Stimulated activated CD8-positive, alpha-beta memory T cell treated with anti-CD3 and anti-CD28 coated beads, Interleukin-15, amount 100 ng/mL, for 4 hours (primary cell): ENCODE measurements at regions not wholly inside any gene's neighbourhood (a gene's known extent, or its start where the extent isn't known, plus 50 kb on each side); places are given as distances from the start of the nearest gene placed in this dataset.

Experiments used
- DNase-seq, 2 donors: peaks; one replicate each; pipeline ENCODE4 v3.0.0-alpha.2; 2020; ENCODE audit warnings: low read depth in 2 of 2

DNA sequence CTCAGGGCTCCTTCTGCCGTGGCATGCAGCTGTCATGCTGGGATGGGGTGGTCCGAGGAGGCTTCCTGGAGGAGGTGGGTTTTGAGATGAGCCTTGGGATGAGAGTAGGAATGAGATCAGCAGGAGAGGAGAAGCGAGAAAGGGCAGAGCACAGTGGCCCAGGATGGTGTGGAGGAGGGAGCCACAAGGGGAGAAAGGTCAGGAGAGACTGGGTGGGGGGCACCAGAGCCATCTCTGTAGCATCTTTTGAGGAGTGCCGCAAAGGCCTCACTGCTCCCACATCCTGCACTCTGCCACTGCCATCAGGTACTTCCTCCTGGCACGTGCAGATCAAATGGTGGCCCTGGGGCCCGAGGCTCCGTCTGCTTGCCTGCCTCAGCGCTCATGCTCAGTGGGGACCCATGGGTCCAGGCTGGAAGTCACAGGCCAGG is 150.2 kb downstream of the MACROH2A1 start:
- DNase-seq, result no peak

DNA sequence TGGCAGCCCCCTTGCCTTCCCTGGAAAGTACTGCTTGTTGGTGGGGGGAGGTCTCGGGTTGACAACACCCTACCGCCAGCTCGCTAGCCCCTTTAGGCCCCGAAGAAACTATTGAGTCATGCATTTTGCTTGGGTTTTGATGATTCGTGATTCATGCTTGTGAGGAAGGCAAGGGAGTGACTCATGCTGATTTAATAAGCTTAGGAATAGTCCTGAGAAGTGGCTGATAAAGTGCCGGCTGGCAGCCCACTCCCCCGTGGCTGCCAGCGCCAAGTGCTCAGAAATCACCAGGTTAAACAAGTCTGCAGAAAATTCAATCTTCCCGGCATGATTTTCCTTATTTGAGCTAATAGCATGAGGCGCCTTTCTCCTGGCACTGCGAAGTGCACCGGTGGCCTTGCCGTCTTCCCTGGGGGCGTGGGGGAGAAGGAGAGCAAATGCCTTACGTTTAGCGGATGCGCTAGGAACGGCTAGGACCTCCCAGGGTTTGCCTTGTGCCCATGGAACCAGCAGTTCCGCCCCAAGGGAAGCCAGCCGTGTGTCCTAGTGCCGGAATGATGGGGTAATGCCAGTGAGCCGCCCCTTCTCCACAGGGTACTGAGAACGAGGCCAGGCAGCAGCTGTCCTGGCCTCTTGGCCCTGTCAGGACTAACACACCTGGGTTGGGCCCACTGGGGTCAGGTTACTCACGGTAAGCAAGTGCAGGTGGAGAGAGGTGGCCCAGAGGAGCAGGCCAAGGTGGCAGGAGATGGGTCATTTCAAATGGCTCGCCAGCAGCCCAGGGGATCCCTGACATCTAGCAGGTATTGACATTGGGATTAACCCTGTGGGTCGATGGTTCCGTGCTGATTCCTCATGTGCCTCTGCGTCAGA is 151.9 kb downstream of the MACROH2A1 start:
- DNase-seq, result no peak

DNA sequence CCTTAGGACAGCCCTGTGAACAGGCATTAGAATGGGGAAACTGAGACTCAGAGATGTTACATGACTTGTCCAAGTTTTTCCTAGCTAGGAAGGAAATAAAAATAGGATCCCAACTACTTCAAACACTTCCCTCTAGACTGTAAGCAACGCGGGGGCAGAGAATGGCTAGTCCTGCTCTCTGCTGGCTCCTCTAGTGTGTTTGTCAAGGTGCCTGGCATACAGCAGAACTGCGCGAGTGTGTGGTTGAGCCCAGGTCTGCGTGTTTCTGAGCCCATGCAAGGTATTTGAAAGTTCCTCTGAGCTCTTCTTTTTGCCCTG is 152.5 kb downstream of the MACROH2A1 start:
- DNase-seq, result no peak

DNA sequence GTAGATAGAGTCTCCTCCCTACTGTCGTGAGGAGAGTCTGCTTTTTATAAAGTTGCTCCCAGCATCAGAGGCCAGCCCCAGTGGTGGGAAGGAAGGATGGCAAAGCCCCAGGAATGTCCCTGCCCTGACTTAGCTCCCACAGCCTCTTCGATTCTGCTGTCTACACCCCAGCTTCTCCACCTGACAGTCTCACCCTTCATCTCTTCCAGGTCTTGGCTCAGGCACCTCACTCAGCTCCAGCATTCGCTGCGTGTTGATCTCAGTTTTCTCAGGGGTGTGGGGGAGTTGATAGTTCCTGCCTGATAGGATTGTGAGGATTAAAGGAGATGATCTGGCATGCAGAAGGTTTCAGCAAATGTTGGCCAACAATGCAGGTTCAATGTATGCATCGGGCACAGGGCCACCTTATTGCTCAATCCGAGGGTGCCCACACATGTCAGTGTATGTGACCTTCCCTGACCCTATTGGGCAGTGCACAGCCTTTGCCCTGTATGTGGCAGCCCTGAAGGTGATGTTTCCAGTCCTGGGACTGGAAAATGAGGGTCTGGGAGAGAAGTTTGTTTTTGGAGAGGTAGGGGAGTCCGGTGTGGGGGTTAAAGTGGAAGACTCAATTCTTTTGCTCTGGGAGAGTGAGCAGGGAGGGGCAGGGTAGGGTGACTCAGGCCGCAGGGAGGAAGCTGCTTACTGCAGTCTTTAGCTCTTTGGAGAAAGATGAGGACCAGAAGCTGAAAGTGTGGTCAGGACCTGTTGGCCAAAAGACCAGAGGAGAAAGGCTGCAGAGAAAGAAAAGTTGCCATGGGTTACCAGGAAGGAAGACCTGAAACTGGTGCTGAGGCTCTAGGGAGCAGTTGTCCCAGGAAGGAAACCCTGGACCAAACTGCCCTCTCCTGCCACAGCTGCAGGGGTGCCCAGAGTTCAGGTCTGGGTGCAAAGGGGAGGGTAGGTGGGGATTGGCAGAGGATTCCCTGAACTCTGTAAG is 153.2 kb downstream of the MACROH2A1 start:
- no peak for DNase-seq

DNA sequence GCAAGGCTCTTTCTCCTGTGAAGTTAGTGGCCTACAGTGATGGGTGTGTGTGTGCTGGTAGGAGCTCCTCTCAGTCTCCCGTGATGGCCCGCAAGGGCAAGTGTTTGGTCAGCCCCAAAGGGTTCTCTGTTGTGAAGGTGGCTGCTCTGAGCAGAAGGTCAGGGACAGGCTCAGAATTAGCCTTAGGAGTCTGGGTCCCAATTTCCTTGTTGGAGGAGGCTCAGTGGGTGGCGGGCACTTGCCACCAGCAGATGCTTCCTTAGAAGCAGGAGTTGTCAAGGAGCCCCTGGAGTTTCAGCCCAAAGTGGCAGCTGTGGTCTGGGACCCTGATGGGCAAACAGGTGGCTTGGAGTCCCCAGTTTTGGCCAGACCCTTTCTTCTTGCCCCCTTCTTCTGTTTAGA is 154.4 kb downstream of the MACROH2A1 start:
- DNase-seq, result no peak

DNA sequence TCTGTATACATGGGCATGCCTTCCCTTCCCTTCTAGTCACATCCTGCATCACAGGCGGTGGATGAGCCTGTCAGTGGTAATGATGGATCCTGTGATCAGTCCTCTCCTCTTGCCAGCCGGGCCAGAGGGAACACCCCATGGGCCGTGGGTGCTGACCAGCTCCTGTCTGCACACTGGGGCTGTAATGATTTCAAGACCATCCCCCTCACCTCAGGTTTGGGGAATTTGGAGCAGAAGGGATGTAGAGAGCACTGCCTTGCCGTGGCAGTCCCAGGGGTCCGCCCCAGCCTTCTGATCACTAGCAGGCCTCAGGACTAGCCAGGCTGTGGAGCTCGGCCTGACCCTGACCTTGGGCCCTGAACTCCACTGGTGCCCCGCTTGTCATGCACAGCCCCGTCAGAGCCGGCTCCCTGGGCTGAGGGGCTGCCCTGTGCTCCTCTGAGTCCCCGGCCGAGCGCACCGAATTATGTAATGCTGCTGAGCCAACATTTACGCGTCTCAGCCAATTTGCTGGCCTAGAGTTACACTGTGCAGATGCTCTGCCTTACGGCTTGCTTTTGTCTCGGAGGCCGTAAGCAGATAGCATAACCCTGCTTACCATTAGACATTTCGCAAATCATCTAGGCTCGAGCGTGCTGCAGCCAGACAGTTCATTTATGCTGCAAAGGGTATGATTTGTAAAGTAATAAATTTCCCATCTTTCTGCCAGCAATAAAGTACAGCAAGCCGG is 155.3 kb downstream of the MACROH2A1 start:
- no peak for DNase-seq

DNA sequence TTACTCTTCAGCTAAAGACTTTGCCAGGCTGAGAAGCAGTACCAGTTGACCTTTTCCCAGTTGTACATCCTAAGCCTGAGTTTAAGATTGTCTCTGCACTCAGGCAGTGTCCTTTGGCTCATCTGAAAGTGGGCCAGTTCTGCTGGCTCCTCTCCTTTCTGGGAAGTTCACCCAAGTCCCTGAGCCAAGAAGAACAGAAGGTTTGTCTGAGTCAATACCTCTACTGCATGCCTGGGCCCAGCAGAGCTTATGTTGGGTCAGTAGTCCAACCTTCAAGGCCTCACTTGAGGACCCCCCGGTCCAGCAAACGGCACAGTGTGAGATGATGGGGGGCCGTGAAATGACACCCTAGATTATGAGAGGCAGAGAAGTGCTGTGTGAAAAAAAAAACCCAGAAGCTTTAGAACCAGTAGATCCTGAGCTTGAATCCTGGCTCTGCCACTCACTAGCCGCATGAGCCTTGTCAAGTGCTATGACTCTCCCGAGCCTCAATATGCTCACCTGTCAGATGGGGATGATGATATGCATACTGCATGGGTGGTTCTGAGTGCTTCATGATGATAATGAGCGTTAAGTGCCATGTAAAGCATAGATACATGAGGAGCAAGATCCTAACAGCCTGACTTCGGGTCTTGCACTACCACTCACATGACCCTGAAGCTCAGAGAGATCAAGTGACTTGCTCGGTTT is 156.0 kb downstream of the MACROH2A1 start:
- no peak for DNase-seq

DNA sequence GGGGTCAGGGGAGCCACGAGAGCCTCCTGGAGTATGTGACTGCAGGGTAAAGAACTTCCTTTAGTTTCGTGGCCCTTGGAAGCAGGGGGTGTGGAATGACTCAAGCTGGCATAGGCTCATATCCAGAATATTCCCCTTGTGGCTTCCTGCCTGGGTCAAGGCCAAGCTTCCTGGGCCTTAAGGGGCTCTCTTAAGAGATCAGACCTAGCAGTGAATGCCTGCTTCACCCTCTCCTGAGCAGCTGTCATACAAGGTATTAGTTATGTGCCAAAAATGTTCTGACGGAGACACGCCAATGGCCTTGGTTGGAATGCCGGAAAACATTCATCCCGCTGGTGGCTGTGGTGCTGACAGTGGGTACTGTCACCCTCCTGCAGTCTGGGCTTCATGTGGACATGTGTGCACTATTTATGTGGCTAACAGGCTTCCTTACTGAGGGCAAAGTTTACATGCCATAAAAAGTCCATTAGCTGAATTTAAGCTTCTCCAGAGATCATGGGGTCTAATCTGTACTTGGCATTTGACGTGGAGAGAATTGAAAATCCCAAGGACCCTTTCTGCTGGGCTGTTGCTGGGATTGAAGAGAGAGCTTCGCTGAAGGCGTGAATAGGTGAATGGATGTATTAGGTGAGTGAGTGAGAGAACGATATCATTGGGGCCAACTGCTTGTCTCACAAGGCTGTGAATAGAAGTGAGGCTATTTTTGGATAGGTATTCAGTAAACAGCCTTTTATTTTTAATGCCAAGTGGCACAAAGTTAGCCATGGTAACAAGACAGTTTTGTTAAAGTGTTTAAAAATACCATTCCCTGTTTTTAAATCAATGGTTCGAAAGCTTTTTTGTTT is 156.8 kb downstream of the MACROH2A1 start:
- no peak for DNase-seq

DNA sequence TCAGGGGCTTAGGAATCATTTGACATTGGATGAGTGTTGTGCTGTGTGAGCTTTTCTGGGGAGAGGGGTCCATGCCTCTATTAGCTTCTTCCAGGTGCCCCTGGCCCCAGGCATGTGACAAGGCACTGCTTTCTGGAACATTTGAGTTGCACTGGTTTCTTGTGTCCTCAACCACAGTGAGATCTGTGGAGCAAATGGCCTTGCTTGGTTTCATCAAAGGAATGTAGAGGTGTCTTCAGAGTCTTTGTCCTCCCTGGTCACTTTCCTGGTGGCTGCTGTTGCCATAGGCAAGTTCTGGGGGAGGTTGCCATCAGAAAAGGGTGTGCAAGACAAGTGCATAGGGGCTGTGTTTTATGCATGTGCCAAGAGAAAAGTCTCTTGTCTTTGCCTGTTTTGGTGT is 157.5 kb downstream of the MACROH2A1 start:
- no peak for DNase-seq

DNA sequence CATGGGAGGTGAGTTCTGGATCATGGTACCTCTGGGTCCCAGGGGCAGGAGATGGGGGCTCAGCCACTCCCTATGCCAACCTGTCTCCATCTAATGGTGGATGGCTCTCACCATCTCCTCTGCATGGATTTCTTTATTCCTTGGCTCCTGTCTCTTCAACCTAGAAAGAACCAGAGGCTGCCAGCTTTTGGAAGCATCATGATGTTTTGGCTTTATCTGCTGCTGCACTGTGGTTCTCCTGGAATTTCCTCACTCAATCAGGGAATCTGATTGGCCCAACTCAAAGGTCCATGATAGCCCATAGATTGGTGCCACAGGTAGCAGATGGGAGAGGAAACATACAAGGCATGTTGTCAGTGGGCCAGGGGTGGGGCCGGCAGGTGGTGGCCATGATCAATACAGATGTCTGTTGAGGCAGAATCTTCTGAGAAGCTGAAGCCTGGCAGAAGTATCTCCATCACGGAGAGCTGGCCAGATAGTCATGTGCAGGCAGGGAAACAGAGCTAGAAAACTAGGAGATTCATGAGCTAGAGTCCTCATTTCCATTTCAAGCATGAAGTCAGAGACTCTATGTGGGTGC is 158.2 kb downstream of the MACROH2A1 start:
- no peak for DNase-seq

DNA sequence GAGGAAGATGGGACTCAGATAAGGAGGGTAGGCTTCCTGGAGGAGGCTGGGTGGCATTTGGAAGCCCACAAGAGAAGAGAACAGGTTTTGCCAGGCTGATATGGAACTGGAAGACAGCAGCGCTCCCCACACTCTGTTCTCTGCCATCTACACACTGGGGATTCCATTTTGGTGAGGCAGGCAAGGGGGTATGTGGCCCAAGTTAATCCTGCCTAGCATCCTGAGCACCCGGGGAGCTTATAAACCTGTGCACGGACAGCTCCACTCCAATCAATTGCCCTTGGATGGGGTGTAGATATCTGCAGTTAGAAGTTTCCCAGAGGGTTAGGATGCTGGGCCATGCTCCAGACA is 158.8 kb downstream of the MACROH2A1 start:
- no peak for DNase-seq

DNA sequence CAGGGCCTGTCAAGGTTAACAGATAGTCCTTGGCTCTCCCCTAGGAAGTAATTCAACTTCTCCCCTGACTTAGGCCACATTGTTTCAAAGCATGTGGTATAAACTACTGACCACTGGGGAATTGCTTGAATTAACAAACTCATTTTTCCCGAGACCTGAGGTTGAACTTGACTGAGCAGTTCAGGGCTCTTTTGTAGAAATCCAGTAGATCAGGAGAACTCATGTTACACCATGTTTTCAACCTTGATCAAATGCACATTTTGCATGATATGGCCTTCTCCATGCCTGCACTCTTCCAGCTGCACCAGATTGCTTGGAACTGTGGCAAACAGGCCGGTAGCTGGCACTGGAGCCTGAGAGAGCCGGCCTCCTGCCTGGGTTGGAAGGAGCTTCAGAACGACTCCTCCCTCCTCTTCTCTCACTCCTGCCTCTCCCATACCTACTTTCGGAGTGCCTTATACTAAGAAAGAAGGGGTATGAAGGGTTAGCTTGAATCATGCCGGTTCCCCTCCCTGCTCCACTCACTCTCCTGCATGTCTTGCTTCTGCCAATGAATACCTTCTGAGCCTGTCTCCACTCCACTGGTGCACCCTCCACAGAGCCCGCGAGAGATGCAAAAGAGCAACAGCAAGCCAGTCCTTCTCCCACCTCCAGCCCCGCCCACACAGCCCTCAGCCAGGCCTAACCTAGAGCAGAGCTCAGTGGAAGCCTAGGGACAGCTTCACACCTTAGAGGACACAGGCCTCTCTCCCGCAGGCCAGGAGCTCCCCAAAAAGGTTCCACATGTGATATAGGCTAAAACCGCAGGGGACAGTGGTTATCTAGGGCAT is 159.4 kb downstream of the MACROH2A1 start:
- no peak for DNase-seq

DNA sequence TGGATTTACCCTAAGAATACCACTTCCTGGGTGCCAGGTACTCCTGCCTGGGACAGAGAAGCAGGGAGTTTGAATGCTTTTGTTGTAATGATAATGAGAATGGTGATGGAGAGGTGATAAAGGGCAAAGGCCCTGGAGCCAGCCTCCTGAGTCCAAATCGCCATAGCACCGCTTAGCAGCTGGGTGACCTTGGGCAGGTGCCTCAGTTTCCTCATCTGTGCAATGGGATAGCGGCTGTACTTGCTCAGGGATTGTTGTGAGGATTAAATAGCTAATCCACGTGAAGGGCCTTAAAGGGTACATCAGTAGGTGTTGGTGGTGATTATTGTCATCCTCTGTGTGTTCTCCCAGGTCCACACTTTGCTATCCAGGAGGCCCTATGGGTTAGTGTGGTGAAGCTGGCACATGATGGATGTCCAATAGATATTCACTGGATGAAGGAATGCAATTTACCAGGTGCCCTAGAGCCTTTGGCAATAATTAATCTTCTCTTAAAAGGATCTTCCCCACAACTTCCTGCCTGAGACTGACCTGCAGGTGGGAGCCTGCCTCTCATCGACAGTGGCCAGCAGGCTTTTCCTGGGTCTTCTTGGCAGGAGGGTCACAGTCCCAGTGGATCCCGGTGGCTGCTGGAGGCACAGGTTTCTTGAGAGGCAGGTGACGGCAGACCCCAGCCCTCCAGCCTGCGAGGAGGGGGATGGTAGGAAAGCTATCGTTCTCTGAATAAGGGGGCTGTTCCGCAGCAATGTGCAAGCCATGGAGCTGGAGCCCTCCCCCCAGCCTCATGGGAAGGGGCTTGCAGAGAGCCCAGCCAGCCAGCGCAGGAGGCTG is 160.2 kb downstream of the MACROH2A1 start:
- DNase-seq, result no peak

DNA sequence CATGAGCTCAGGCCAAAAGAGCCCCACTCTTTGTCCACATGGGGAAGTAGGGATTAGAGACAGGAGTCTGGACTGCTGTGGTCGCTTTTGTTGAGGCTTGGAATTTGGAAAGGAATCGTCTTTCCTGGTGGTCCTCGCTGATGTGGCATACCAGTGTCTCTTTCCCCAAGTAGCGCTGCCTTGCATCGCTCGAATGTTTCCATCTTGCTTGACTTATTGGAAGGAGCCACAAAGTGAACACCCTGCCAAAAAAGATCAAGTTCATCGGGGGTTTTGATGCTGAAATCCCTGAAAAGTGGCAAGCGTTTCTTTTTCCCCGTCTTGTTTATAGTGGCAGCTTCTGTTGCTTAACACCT is 161.3 kb downstream of the MACROH2A1 start:
- DNase-seq, result no peak

DNA sequence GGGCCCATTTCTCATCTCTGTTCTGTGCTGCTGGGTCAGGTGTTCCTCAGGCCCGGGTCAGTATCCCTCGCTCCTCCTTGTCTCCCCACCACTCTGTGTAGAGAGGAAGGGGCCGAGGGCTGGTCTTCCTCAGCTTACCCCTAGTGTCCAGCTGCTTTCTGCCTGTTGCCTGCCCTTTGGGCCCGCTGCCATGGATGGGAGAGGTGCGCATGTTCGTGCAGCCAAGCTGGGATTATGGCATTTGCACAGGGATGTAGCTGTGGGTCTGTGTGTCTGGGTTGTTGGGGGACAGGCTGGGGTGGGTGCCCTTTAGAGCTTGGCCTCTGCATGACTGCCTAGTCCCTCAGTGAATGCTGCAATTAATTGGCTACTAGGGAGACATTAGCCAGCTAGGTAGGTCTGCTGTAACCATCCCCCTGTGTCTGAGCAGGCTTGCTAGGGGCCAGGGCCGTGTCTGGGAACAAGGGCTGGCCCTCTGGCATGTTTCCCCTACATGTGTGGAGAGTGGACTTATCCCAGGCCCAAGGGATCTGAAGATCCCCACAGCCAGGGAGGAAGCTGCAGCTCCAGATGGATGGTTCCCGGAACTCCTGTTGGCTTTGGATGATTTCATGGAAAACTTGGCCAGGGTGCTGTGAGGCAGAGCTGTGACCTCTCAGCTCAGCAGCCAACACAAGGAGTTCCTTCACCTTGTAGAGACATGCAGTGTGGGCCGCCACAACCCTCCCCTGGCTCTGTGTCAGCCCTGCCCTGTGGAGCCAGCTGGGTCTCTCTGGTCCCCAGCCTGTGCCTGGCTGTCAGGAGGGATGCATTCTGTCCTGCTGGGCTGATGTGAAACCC is 161.9 kb downstream of the MACROH2A1 start:
- no peak for DNase-seq

DNA sequence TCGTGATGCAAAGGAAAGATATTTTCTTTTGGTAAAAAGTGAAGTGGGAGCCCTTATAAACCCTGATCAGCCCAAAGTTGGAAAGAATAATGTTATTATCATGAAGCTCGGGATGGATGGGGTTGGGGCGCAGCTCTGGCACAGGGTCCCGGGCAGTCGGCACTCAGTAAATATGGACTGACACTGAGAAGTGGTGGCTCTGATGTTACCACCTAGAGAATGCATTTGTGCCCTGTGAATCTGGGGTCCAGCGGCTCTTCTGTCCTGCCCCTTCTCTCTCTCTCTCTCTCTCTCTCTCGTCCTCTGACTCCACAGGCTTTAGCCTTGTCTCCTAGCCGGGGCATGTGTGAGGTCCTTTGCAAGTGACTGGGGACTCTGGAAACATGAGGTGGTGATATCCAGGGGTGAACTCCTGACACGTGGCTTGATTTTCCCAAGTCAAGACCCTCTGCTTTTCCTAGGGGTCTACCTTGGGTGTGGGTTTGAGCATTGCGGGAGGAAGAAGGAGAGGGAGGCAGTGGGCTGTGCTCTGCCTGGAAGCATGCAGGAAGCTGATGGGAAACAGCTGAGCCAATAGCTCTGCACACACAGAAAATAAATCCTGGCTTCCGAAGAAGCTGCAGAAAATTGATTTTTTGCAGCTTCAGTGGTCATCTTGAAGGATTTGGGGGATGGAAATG is 162.7 kb downstream of the MACROH2A1 start:
- no peak for DNase-seq
